Panc1 (cell line): ENCODE measurements at regions not wholly inside any gene's neighbourhood (a gene's known extent, or its start where the extent isn't known, plus 50 kb on each side); places are given as distances from the start of the nearest gene placed in this dataset.

Experiments
- CTCF ChIP-seq: fragments of 450-650 bp; IDR thresholded peaks from 2 replicates; pipeline ENCODE4 v1.5.1; 2017; ENCODE audit warnings: mild to moderate bottlenecking
- SIN3A ChIP-seq: IDR thresholded peaks from 2 replicates; pipeline ENCODE4 v1.6.1; 2012; ENCODE audit warnings: low read depth, mild to moderate bottlenecking, low read length, moderate library complexity, borderline replicate concordance; ENCODE audit not compliant: insufficient read depth
- TF ChIP-seq, protein P1 (sequence below), 2 experiments: IDR thresholded peaks; 2 replicates each; pipeline ENCODE4 v1.6.1; 2011 to 2012; ENCODE audit warnings: low read depth in 2 of 2, control low read depth in 1 of 2, low read length in 1 of 2, mild to moderate bottlenecking in 1 of 2, moderate library complexity in 1 of 2; ENCODE audit not compliant: insufficient read depth in 1 of 2

GRCh38 chr3:159018341-159018740 lies 216.5 kb downstream of the MFSD1 start:
- TF ChIP-seq CTCF: no peak
- TF ChIP-seq, protein P1, sequence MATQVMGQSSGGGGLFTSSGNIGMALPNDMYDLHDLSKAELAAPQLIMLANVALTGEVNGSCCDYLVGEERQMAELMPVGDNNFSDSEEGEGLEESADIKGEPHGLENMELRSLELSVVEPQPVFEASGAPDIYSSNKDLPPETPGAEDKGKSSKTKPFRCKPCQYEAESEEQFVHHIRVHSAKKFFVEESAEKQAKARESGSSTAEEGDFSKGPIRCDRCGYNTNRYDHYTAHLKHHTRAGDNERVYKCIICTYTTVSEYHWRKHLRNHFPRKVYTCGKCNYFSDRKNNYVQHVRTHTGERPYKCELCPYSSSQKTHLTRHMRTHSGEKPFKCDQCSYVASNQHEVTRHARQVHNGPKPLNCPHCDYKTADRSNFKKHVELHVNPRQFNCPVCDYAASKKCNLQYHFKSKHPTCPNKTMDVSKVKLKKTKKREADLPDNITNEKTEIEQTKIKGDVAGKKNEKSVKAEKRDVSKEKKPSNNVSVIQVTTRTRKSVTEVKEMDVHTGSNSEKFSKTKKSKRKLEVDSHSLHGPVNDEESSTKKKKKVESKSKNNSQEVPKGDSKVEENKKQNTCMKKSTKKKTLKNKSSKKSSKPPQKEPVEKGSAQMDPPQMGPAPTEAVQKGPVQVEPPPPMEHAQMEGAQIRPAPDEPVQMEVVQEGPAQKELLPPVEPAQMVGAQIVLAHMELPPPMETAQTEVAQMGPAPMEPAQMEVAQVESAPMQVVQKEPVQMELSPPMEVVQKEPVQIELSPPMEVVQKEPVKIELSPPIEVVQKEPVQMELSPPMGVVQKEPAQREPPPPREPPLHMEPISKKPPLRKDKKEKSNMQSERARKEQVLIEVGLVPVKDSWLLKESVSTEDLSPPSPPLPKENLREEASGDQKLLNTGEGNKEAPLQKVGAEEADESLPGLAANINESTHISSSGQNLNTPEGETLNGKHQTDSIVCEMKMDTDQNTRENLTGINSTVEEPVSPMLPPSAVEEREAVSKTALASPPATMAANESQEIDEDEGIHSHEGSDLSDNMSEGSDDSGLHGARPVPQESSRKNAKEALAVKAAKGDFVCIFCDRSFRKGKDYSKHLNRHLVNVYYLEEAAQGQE (IDR thresholded peaks at IDR 0.05; ENCODE audit: insufficient read depth in 1 of 2, low read depth in 2 of 2, low read length in 1 of 2): no peak
- TF ChIP-seq SIN3A: no peak
